ENCODE measurements at regions not wholly inside any gene's neighbourhood (a gene's known extent, or its start where the extent isn't known, plus 50 kb on each side); places are given as distances from the start of the nearest gene placed in this dataset.

DNA sequence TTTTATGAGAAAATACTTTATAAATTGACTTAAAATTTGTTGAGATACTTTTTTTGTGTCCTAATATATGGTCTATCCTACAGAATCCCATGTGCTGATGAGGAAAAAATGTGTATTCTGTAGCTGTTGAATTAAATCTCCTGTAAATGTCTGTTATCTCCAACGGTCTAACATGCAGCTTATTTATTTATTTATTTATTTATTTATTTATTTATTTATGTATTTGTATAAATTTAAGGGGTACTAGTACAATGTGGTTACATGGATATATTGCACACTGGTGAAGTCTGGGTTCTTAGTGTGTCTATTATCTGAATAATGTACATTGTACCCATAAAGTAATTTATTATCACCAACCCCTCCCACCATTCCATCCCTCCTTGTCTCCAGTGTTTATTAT lies 315.5 kb downstream of the TENT5A start:
- TF ChIP-seq, protein P1, sequence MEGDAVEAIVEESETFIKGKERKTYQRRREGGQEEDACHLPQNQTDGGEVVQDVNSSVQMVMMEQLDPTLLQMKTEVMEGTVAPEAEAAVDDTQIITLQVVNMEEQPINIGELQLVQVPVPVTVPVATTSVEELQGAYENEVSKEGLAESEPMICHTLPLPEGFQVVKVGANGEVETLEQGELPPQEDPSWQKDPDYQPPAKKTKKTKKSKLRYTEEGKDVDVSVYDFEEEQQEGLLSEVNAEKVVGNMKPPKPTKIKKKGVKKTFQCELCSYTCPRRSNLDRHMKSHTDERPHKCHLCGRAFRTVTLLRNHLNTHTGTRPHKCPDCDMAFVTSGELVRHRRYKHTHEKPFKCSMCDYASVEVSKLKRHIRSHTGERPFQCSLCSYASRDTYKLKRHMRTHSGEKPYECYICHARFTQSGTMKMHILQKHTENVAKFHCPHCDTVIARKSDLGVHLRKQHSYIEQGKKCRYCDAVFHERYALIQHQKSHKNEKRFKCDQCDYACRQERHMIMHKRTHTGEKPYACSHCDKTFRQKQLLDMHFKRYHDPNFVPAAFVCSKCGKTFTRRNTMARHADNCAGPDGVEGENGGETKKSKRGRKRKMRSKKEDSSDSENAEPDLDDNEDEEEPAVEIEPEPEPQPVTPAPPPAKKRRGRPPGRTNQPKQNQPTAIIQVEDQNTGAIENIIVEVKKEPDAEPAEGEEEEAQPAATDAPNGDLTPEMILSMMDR (IDR thresholded peaks at IDR 0.05): no peak
- TF ChIP-seq POLR2A (IDR thresholded peaks at IDR 0.05; ENCODE audit: low read depth): no peak
- no peak for TF ChIP-seq POLR2AphosphoS5 (IDR thresholded peaks at IDR 0.05)

Measured in esophagus muscularis mucosa (tissue), 3 donors.